ENCODE measurements at regions not wholly inside any gene's neighbourhood (a gene's known extent, or its start where the extent isn't known, plus 50 kb on each side); places are given as distances from the start of the nearest gene placed in this dataset.
"Not testable (repeated sequence)": the region's sequence is repeated elsewhere in the genome, so short reads cannot be mapped to it uniquely, and the experiment has no call there.

DNA sequence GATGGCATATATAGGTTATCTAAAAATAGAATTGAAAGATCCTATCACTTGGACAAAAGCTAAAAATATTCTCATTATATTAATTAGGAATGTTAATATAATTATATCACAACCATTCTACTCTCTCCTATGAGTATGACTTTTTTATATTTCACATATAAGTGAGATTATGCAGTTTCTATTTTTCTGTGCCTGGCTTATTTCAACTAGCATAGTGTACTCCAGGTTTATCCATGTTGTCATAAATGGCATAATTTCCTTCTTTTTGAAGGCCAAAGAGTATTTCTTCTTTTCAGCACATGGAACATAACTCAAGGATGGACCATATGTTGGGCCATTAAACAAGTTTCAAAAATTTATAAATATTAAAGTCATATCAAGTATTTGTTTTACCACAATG lies 421.2 kb upstream of the CTSO start:
- no peak for TF ChIP-seq EZH2 (IDR thresholded peaks at IDR 0.05; ENCODE audit: borderline replicate concordance, insufficient read depth, low read depth, low read length, poor library complexity, severe bottlenecking)
- TF ChIP-seq, protein P1, sequence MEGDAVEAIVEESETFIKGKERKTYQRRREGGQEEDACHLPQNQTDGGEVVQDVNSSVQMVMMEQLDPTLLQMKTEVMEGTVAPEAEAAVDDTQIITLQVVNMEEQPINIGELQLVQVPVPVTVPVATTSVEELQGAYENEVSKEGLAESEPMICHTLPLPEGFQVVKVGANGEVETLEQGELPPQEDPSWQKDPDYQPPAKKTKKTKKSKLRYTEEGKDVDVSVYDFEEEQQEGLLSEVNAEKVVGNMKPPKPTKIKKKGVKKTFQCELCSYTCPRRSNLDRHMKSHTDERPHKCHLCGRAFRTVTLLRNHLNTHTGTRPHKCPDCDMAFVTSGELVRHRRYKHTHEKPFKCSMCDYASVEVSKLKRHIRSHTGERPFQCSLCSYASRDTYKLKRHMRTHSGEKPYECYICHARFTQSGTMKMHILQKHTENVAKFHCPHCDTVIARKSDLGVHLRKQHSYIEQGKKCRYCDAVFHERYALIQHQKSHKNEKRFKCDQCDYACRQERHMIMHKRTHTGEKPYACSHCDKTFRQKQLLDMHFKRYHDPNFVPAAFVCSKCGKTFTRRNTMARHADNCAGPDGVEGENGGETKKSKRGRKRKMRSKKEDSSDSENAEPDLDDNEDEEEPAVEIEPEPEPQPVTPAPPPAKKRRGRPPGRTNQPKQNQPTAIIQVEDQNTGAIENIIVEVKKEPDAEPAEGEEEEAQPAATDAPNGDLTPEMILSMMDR (IDR thresholded peaks at IDR 0.05) = no peak
- H3K4me3 Mint-ChIP-seq = no peak overlapping the region
- no peak overlapping the region for H3K27ac Mint-ChIP-seq
- no peaks in the 10 kb centered on the region for H3K27me3 ChIP-seq (replicated peaks in 1 of 4; ENCODE audit: control extremely low read depth in 1 of 4, control insufficient read depth in 3 of 4, insufficient read depth in 4 of 4, low read length in 3 of 4)
- H3K27me3 Mint-ChIP-seq = no peaks in the 10 kb centered on the region
- no peak overlapping the region for H3K4me3 ChIP-seq (ENCODE audit: control extremely low read depth in 1 of 5, extremely low read depth in 1 of 5, insufficient read depth in 1 of 5, low read depth in 2 of 5, low read length in 4 of 5)
- no peaks in the 10 kb centered on the region for H3K4me1 Mint-ChIP-seq
- H3K9me3 ChIP-seq (ENCODE audit: control extremely low read depth in 1 of 3, control insufficient read depth in 2 of 3, insufficient read depth in 1 of 3, low read length in 2 of 3) = no peaks in the 10 kb centered on the region
- no peaks in the 10 kb centered on the region for H3K4me1 ChIP-seq (ENCODE audit: control insufficient read depth in 2 of 2, insufficient read depth in 2 of 2, low read length in 2 of 2)
- H3K4me2 ChIP-seq (replicated peaks; ENCODE audit: low read depth, low read length, poor library complexity, severe bottlenecking) = no peak overlapping the region
- intact Hi-C loops (cut with micrococcal nuclease) = no loop called here
- H2AFZ ChIP-seq (ENCODE audit: insufficient read depth, low read depth, low read length, poor library complexity, severe bottlenecking) = no peak overlapping the region
- CTCF ChIA-PET = no interaction called here
- POLR2A ChIA-PET = no interaction called here
- H3K9me3 Mint-ChIP-seq (ENCODE audit: insufficient read depth) = no peaks in the 10 kb centered on the region
- no peaks in the 10 kb centered on the region for H3K79me2 ChIP-seq (ENCODE audit: control insufficient read depth, insufficient read depth, low read length)
- ATAC-seq (ENCODE audit: low read depth) (no peak), DNase-seq (no peak)
- H3K27ac ChIP-seq (ENCODE audit: low read length in 2 of 2) = no peak overlapping the region
- H3K9ac ChIP-seq (ENCODE audit: low read length) = no peak overlapping the region
- H3K36me3 ChIP-seq (replicated peaks in 1 of 2; ENCODE audit: control extremely low read depth in 1 of 2, control insufficient read depth in 1 of 2, extremely low read depth in 1 of 2, insufficient read depth in 2 of 2, low read length in 1 of 2) = no peaks in the 10 kb centered on the region
- H4K20me1 ChIP-seq (ENCODE audit: control insufficient read depth, insufficient read depth, low read length, poor library complexity, severe bottlenecking) = no peaks in the 10 kb centered on the region

DNA sequence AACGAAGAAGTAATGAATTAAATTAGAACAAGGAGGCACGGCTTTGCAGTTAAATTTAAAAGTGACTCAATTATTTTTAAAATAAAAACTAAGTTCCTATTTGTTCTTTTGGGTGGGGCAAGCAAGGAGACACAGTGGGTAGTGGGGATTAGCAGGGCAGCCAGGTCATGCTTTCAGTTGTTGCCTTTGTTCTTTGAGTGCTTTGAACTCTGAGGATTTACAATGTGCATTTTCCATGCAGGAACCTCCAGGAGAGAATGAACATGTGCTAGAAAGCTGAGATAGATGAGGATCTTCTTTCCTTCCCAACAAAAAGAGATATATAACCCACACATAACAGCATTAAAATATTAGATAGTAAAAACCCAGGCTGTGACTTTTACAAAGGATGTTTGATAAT lies 420.4 kb upstream of the CTSO start:
- Histone ChIP-seq H3K4me1 (ENCODE audit: control insufficient read depth in 2 of 2, insufficient read depth in 2 of 2, low read length in 2 of 2) (no peaks in the 10 kb centered on the region), H3K9me3 (ENCODE audit: control extremely low read depth in 1 of 3, control insufficient read depth in 2 of 3, insufficient read depth in 1 of 3, low read length in 2 of 3) (no peaks in the 10 kb centered on the region), H3K9ac (ENCODE audit: low read length) (no peak overlapping the region), H3K27me3 (replicated peaks in 1 of 4; ENCODE audit: control extremely low read depth in 1 of 4, control insufficient read depth in 3 of 4, insufficient read depth in 4 of 4, low read length in 3 of 4) (no peaks in the 10 kb centered on the region), H3K79me2 (ENCODE audit: control insufficient read depth, insufficient read depth, low read length) (no peaks in the 10 kb centered on the region), H2AFZ (ENCODE audit: insufficient read depth, low read depth, low read length, poor library complexity, severe bottlenecking) (no peak overlapping the region), H4K20me1 (ENCODE audit: control insufficient read depth, insufficient read depth, low read length, poor library complexity, severe bottlenecking) (no peaks in the 10 kb centered on the region), H3K4me2 (replicated peaks; ENCODE audit: low read depth, low read length, poor library complexity, severe bottlenecking) (no peak overlapping the region), H3K4me3 (ENCODE audit: control extremely low read depth in 1 of 5, extremely low read depth in 1 of 5, insufficient read depth in 1 of 5, low read depth in 2 of 5, low read length in 4 of 5) (no peak overlapping the region), H3K27ac (ENCODE audit: low read length in 2 of 2) (no peak overlapping the region), H3K36me3 (replicated peaks in 1 of 2; ENCODE audit: control extremely low read depth in 1 of 2, control insufficient read depth in 1 of 2, extremely low read depth in 1 of 2, insufficient read depth in 2 of 2, low read length in 1 of 2) (no peaks in the 10 kb centered on the region)
- TF ChIP-seq EZH2 (IDR thresholded peaks at IDR 0.05; ENCODE audit: borderline replicate concordance, insufficient read depth, low read depth, low read length, poor library complexity, severe bottlenecking) = no peak
- TF ChIP-seq, protein P1 (IDR thresholded peaks at IDR 0.05) = no peak
- H3K9me3 Mint-ChIP-seq (ENCODE audit: insufficient read depth) = no peaks in the 10 kb centered on the region
- POLR2A ChIA-PET = no interaction called here
- no peak overlapping the region for H3K4me3 Mint-ChIP-seq
- no peaks in the 10 kb centered on the region for H3K4me1 Mint-ChIP-seq
- DNase-seq (no peak), ATAC-seq (ENCODE audit: low read depth) (no peak)
- WGBS (ENCODE audit: insufficient coverage) = no CpG with 5 or more reads among the region's 2 CpGs
- CTCF ChIA-PET = no interaction called here
- intact Hi-C loops (cut with micrococcal nuclease) = no loop called here
- no peak overlapping the region for H3K27ac Mint-ChIP-seq
- H3K27me3 Mint-ChIP-seq = no peaks in the 10 kb centered on the region

DNA sequence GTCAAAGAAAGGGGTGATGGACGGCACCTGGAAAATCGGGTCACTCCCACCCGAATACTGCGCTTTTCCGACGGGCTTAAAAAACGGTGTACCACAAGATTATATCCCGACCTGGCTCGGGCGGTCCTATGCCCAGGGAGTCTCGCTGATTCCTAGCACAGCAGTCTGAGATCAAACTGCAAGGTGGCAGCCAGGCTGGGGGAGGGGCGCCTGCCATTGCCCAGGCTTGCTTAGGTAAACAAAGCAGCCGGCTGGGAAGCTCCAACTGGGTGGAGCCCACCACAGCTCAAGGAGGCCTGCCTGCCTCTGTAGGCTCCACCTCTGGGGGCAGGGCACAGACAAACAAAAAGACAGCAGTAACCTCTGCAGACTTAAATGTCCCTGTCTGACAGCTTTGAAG lies 413.8 kb upstream of the CTSO start:
- H2AFZ ChIP-seq (ENCODE audit: insufficient read depth, low read depth, low read length, poor library complexity, severe bottlenecking); H4K20me1 ChIP-seq (ENCODE audit: control insufficient read depth, insufficient read depth, low read length, poor library complexity, severe bottlenecking); H3K4me2 ChIP-seq (replicated peaks; ENCODE audit: low read depth, low read length, poor library complexity, severe bottlenecking); H3K27me3 Mint-ChIP-seq; DNase-seq; H3K27ac Mint-ChIP-seq; H3K4me1 Mint-ChIP-seq; CTCF ChIA-PET; H3K4me3 ChIP-seq (ENCODE audit: control extremely low read depth in 1 of 5, extremely low read depth in 1 of 5, insufficient read depth in 1 of 5, low read depth in 2 of 5, low read length in 4 of 5); H3K27ac ChIP-seq (ENCODE audit: low read length in 2 of 2); H3K4me3 Mint-ChIP-seq; POLR2A ChIA-PET; intact Hi-C loops (cut with micrococcal nuclease); H3K79me2 ChIP-seq (ENCODE audit: control insufficient read depth, insufficient read depth, low read length); H3K36me3 ChIP-seq (replicated peaks in 1 of 2; ENCODE audit: control extremely low read depth in 1 of 2, control insufficient read depth in 1 of 2, extremely low read depth in 1 of 2, insufficient read depth in 2 of 2, low read length in 1 of 2); H3K27me3 ChIP-seq (replicated peaks in 1 of 4; ENCODE audit: control extremely low read depth in 1 of 4, control insufficient read depth in 3 of 4, insufficient read depth in 4 of 4, low read length in 3 of 4); H3K4me1 ChIP-seq (ENCODE audit: control insufficient read depth in 2 of 2, insufficient read depth in 2 of 2, low read length in 2 of 2); H3K9ac ChIP-seq (ENCODE audit: low read length); H3K9me3 Mint-ChIP-seq (ENCODE audit: insufficient read depth); ATAC-seq (ENCODE audit: low read depth); H3K9me3 ChIP-seq (ENCODE audit: control extremely low read depth in 1 of 3, control insufficient read depth in 2 of 3, insufficient read depth in 1 of 3, low read length in 2 of 3): not testable (repeated sequence)
- WGBS (ENCODE audit: insufficient coverage) = 74% methylated on average over 8 of the region's 13 CpGs

All from B cell (primary cell).